Fibroblast of skin of right quadriceps (primary cell): ENCODE measurements at regions not wholly inside any gene's neighbourhood (a gene's known extent, or its start where the extent isn't known, plus 50 kb on each side); places are given as distances from the start of the nearest gene placed in this dataset.

ENCODE experiments used
- DNase-seq: peaks from one replicate; pipeline ENCODE4 v3.0.0-alpha.2; 2013

- no peak for DNase-seq
Observed at GRCh38 chr9:81480828-81481604, 208.3 kb downstream of the TLE1 start.

- DNase-seq = no peak
Observed at GRCh38 chr9:81479573-81479972, 209.8 kb downstream of the TLE1 start.

GRCh38 chr9:81477669-81478068 lies 211.7 kb downstream of the TLE1 start:
- DNase-seq = peak; percentile 95

- DNase-seq = no peak
Observed at GRCh38 chr9:81476813-81477490, 212.4 kb downstream of the TLE1 start.

GRCh38 chr9:81474792-81475191 lies 214.6 kb downstream of the TLE1 start:
- DNase-seq = no peak

GRCh38 chr9:81474125-81474524 lies 215.2 kb downstream of the TLE1 start:
- no peak for DNase-seq

GRCh38 chr9:81473708-81474107 lies 215.6 kb downstream of the TLE1 start:
- no peak for DNase-seq

GRCh38 chr9:81473206-81473605 lies 216.1 kb downstream of the TLE1 start:
- no peak for DNase-seq

- DNase-seq = no peak
Observed at GRCh38 chr9:81472701-81473100, 216.6 kb downstream of the TLE1 start.

- DNase-seq = no peak
Observed at GRCh38 chr9:81470864-81471263, 218.5 kb downstream of the TLE1 start.

- no peak for DNase-seq
Observed at GRCh38 chr9:81468084-81468595, 221.2 kb downstream of the TLE1 start.

GRCh38 chr9:81466981-81467380 lies 222.4 kb downstream of the TLE1 start:
- no peak for DNase-seq

- DNase-seq = no peak
Observed at GRCh38 chr9:81465468-81466011, 223.8 kb downstream of the TLE1 start.

GRCh38 chr9:81462801-81463200 lies 226.5 kb downstream of the TLE1 start:
- DNase-seq = peak; percentile 78

- DNase-seq = peak; percentile 67
Observed at GRCh38 chr9:81461196-81461595, 228.2 kb downstream of the TLE1 start.

- no peak for DNase-seq
Observed at GRCh38 chr9:81460693-81461092, 228.7 kb downstream of the TLE1 start.

GRCh38 chr9:81459591-81459990 lies 229.8 kb downstream of the TLE1 start:
- DNase-seq = no peak

- peak; percentile 68 for DNase-seq
Observed at GRCh38 chr9:81456431-81457006, 232.8 kb downstream of the TLE1 start.

GRCh38 chr9:81455462-81456219 lies 233.7 kb downstream of the TLE1 start:
- no peak for DNase-seq

GRCh38 chr9:81445331-81445921 lies 243.9 kb downstream of the TLE1 start:
- DNase-seq = no peak

GRCh38 chr9:81431641-81432040 lies 257.7 kb downstream of the TLE1 start:
- peak; percentile 68 for DNase-seq

- peak; percentile 73 for DNase-seq
Observed at GRCh38 chr9:81430727-81431126, 258.6 kb downstream of the TLE1 start.
